GM12878 (cell line): ENCODE measurements at regions not wholly inside any gene's neighbourhood (a gene's known extent, or its start where the extent isn't known, plus 50 kb on each side); places are given as distances from the start of the nearest gene placed in this dataset.

Experiments used
- EP300 ChIP-seq, 2 experiments: fragments of 150-350 bp in 1 of 2; IDR thresholded peaks; 2 replicates each; pipeline ENCODE4 v1.6.1; 2011 to 2012; ENCODE audit warnings: low read depth in 2 of 2, low read length in 2 of 2, borderline replicate concordance in 1 of 2, improper control_type of control experiment in 1 of 2, inconsistent platforms in 1 of 2; ENCODE audit not compliant: control insufficient read depth in 1 of 2
- RBBP5 ChIP-seq: fragments of 200-600 bp; sonication (generic); conservative IDR thresholded peaks from 2 replicates; pipeline ENCODE4 v1.6.1; 2016
- TAF1 ChIP-seq: IDR thresholded peaks from 2 replicates; pipeline ENCODE4 v1.6.1; 2011; ENCODE audit warnings: mild to moderate bottlenecking, low read depth, low read length, borderline replicate concordance
- YBX1 ChIP-seq: fragments of 450-650 bp; IDR thresholded peaks from 2 replicates; pipeline ENCODE4 v1.6.1; 2016; ENCODE audit warnings: antibody characterized with exemption

DNA sequence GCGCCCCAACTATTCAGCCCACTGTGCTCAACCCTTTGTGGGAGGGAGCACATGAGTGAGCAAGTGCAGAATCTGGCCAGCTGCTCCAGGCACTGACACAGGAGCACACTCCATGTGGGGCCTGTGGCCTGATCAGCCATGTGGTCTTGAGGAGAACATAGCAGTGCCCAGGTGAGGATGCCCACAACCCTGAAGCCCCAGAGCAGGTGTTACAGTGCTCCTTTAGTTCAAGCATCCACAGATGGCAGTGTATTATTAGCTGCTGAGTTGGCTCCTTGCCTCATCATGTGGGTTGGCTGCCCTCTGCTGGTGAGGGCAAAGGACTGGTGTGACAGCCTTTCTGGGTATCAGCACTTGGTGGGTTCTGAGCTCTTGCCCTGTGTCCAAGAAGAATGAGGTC is 1588.2 kb downstream of the SI start:
- TF ChIP-seq RBBP5 (no peak), TAF1 (no peak), EP300 (IDR thresholded peaks at IDR 0.05; ENCODE audit: borderline replicate concordance in 1 of 2, control insufficient read depth in 1 of 2, low read depth in 2 of 2, low read length in 2 of 2) (no peak), YBX1 (no peak)
